Endothelial cell of umbilical vein (primary cell): ENCODE measurements at regions not wholly inside any gene's neighbourhood (a gene's known extent, or its start where the extent isn't known, plus 50 kb on each side); places are given as distances from the start of the nearest gene placed in this dataset.

Experiments used
- BruUV-seq: library from RNA; stranded (reverse); fragments of 400-500 nt; replicated peaks from 2 replicates; lab custom pipeline; 2021; lab: Mats Ljungman, UMichigan
- CTCF ChIA-PET: fragments of 300-600, 350-600 bp; sonication (Branson Sonifier 250); formaldehyde crosslinking; loops from one replicate; lab custom pipeline; 2021; ENCODE audit warnings: antibody characterized with exemption, inconsistent platforms; lab: Charles Lee
- POLR2A ChIA-PET: fragments of 300-600, 350-600 bp; sonication (Branson Sonifier 250); formaldehyde crosslinking; loops from one replicate; lab custom pipeline; 2021; ENCODE audit warnings: antibody characterized with exemption, inconsistent platforms; lab: Charles Lee
- DNase-seq: peaks from one replicate; pipeline ENCODE4 v3.0.0-alpha.2; 2011; ENCODE audit warnings: low read depth, low spot score
- FAIRE-seq: peaks from 2 replicates; lab custom pipeline; 2011; peaks lifted over from hg19 to GRCh38; lab: Jason Lieb, UNC
- H2AFZ ChIP-seq: 2 replicates; pipeline ENCODE4 v1.6.0; 2012; ENCODE audit warnings: low read depth, low read length, control low read depth, inconsistent platforms
- H3K27ac ChIP-seq: 2 replicates; pipeline ENCODE4 v1.5.1; 2011; ENCODE audit warnings: low read depth, mild to moderate bottlenecking, control low read depth, low read length, moderate library complexity; ENCODE audit not compliant: insufficient read depth
- H3K27me3 ChIP-seq, 2 experiments: 2 replicates each; pipeline versions ENCODE4 v1.6.0 to v1.6.1; 2011; ENCODE audit warnings: low read length in 2 of 2, mixed read lengths in 1 of 2; ENCODE audit not compliant: control insufficient read depth in 2 of 2, insufficient read depth in 2 of 2
- H3K36me3 ChIP-seq, 2 experiments: 2 replicates in 1 of 2; 3 replicates in 1 of 2; pipeline ENCODE4 v1.5.1; 2011; ENCODE audit warnings: low read length in 2 of 2, mild to moderate bottlenecking in 1 of 2, moderate library complexity in 1 of 2; ENCODE audit not compliant: control insufficient read depth in 2 of 2, insufficient read depth in 2 of 2; ENCODE audit errors: extremely low read depth in 1 of 2
- H3K4me1 ChIP-seq: 3 replicates; pipeline ENCODE4 v1.5.1; 2011; ENCODE audit warnings: mild to moderate bottlenecking, low read length; ENCODE audit not compliant: control insufficient read depth, insufficient read depth; ENCODE audit errors: extremely low read depth
- H3K4me2 ChIP-seq: 2 replicates; pipeline ENCODE4 v1.6.1; 2011; ENCODE audit warnings: low read length, control low read depth, mixed read lengths; ENCODE audit not compliant: insufficient read depth
- H3K4me3 ChIP-seq, 3 experiments: fragments of 200-600 bp in 1 of 3; sonication (generic), shearing (Covaris generic) in 1 of 3; replicated peaks in 1 of 3; 2 replicates each; pipeline ENCODE4 v1.5.1; 2011 to 2016; ENCODE audit warnings: control low read depth in 3 of 3, low read length in 3 of 3, mild to moderate bottlenecking in 2 of 3, inconsistent platforms in 1 of 3, low read depth in 1 of 3, moderate library complexity in 1 of 3; ENCODE audit not compliant: insufficient read depth in 1 of 3
- H3K79me2 ChIP-seq: 2 replicates; pipeline ENCODE4 v1.6.0; 2012; ENCODE audit warnings: low read length, inconsistent platforms; ENCODE audit not compliant: control insufficient read depth, insufficient read depth
- H3K9ac ChIP-seq: replicated peaks from 2 replicates; pipeline ENCODE3; 2011; ENCODE audit warnings: low read length, control low read depth; ENCODE audit not compliant: insufficient read depth; ENCODE audit errors: extremely low read depth
- H3K9me1 ChIP-seq: replicated peaks from 3 replicates; pipeline ENCODE4 v1.6.0; 2011; ENCODE audit warnings: mild to moderate bottlenecking, low read length; ENCODE audit not compliant: control insufficient read depth, insufficient read depth; ENCODE audit errors: extremely low read depth
- H3K9me3 ChIP-seq: replicated peaks from 2 replicates; pipeline ENCODE4 v1.5.1; 2012; ENCODE audit warnings: low read length, inconsistent platforms; ENCODE audit not compliant: control insufficient read depth, insufficient read depth
- H4K20me1 ChIP-seq: replicated peaks from 2 replicates; pipeline ENCODE3; 2011; ENCODE audit warnings: mild to moderate bottlenecking, low read length; ENCODE audit not compliant: control insufficient read depth, insufficient read depth; ENCODE audit errors: extremely low read depth
- EZH2 ChIP-seq: IDR thresholded peaks from 2 replicates; pipeline ENCODE4 v1.6.1; 2012; ENCODE audit warnings: borderline replicate concordance, low read depth, mild to moderate bottlenecking, moderate library complexity, low read length, inconsistent platforms; ENCODE audit not compliant: severe bottlenecking
- FOS ChIP-seq: IDR thresholded peaks from 2 replicates; pipeline ENCODE4 v1.6.1; 2011; ENCODE audit warnings: mild to moderate bottlenecking, low read length, moderate library complexity, borderline replicate concordance; ENCODE audit not compliant: insufficient read depth
- GATA2 ChIP-seq: IDR thresholded peaks from 2 replicates; pipeline ENCODE4 v1.7.0; 2011; ENCODE audit warnings: low read depth, mild to moderate bottlenecking, moderate library complexity, mixed read lengths, low read length; ENCODE audit not compliant: insufficient read length, insufficient read depth
- JUN ChIP-seq: IDR thresholded peaks from 2 replicates; pipeline ENCODE4 v1.6.1; 2011; ENCODE audit warnings: borderline replicate concordance, low read depth; ENCODE audit not compliant: insufficient read length, insufficient read depth
- MYC ChIP-seq: IDR thresholded peaks from one replicate; pipeline ENCODE4 v1.6.1; 2011; ENCODE audit warnings: mild to moderate bottlenecking, low read depth, low read length
- POLR2A ChIP-seq: IDR thresholded peaks from 2 replicates; pipeline ENCODE4 v1.6.1; 2012; ENCODE audit warnings: low read depth, mild to moderate bottlenecking, control low read depth, low read length
- POLR2AphosphoS5 ChIP-seq: IDR thresholded peaks from 2 replicates; pipeline ENCODE4 v1.6.1; 2012; ENCODE audit warnings: low read depth, mild to moderate bottlenecking, control low read depth, low read length, moderate library complexity; ENCODE audit not compliant: insufficient read depth
- dilution Hi-C: fragments of 300-500 bp; cut with MboI; formaldehyde crosslinking; loops from one replicate; pipeline ENCODE4 v1.15.0; 2019; ENCODE audit warnings: low sequenced_read_pairs; ENCODE audit not compliant: extremely low pct_ligation_motif_present
- intact Hi-C: fragments of 100-400 bp; cut with micrococcal nuclease; formaldehyde crosslinking; loops from one replicate; pipeline ENCODE4 v1.10.0; 2022
- TF ChIP-seq, protein P1 (sequence below), 2 donors: IDR thresholded peaks; 1 replicate in 1 of 2; 2 replicates in 1 of 2; pipeline ENCODE4 v1.5.1; 2011; ENCODE audit warnings: low read length in 2 of 2, mild to moderate bottlenecking in 2 of 2, moderate library complexity in 2 of 2, control low read depth in 1 of 2, inconsistent platforms in 1 of 2, low read depth in 1 of 2; ENCODE audit not compliant: insufficient read depth in 1 of 2; ENCODE audit errors: extremely low read depth in 1 of 2
- TF ChIP-seq, protein P2 (sequence below): IDR thresholded peaks from 2 replicates; pipeline ENCODE4 v1.6.1; 2011; ENCODE audit not compliant: insufficient read depth, insufficient read length

DNA sequence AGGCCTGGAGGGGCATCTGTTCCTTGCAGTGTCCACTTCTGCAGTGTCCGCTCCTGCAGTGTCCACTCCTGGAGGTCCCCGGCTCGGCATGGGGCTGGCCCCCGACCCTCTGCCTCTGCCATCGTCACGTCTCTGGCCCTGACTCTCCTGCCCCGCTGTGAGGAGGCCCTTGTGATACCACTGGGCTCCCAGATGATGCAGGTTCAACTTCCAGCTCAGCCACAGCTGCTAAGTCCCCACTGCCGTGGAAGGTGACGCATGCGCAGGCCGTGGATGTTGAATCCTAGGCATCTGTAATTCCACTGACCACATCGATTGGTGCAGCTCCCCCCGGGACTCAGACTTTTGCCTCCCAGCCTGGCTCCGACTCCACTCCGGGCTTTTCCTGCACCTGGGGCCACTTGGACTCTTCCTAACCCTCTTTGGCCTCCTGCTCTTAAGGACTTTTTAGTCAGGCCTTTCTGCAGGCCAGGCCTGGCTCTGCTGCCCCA lies 95.1 kb downstream of the GLRX3 start:
- dilution Hi-C loops, result no loop called here
- no TSS peak for BruUV-seq
- no peak for TF ChIP-seq MYC
- no peak for TF ChIP-seq JUN
- no peak for TF ChIP-seq EZH2
- TF ChIP-seq GATA2, result no peak
- no peak for TF ChIP-seq FOS
- TF ChIP-seq, protein P1, sequence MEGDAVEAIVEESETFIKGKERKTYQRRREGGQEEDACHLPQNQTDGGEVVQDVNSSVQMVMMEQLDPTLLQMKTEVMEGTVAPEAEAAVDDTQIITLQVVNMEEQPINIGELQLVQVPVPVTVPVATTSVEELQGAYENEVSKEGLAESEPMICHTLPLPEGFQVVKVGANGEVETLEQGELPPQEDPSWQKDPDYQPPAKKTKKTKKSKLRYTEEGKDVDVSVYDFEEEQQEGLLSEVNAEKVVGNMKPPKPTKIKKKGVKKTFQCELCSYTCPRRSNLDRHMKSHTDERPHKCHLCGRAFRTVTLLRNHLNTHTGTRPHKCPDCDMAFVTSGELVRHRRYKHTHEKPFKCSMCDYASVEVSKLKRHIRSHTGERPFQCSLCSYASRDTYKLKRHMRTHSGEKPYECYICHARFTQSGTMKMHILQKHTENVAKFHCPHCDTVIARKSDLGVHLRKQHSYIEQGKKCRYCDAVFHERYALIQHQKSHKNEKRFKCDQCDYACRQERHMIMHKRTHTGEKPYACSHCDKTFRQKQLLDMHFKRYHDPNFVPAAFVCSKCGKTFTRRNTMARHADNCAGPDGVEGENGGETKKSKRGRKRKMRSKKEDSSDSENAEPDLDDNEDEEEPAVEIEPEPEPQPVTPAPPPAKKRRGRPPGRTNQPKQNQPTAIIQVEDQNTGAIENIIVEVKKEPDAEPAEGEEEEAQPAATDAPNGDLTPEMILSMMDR (IDR thresholded peaks at IDR 0.05; ENCODE audit: extremely low read depth in 1 of 2, insufficient read depth in 1 of 2, low read depth in 1 of 2, low read length in 2 of 2), result no peak
- TF ChIP-seq, protein P2, sequence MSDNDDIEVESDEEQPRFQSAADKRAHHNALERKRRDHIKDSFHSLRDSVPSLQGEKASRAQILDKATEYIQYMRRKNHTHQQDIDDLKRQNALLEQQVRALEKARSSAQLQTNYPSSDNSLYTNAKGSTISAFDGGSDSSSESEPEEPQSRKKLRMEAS, result no peak
- no peak for TF ChIP-seq POLR2AphosphoS5
- TF ChIP-seq POLR2A, result no peak
- CTCF ChIA-PET, result no interaction called here
- Histone ChIP-seq H4K20me1 (no peaks in the 10 kb centered on the region), H3K4me1 (no peaks in the 10 kb centered on the region), H2AFZ (no peak overlapping the region), H3K9ac (no peak overlapping the region), H3K9me1 (no peaks in the 10 kb centered on the region), H3K79me2 (no peaks in the 10 kb centered on the region), H3K27ac (no peak overlapping the region), H3K4me3 (no peak overlapping the region), H3K9me3 (no peaks in the 10 kb centered on the region), H3K4me2 (no peak overlapping the region), H3K27me3 (no peaks in the 10 kb centered on the region), H3K36me3 (no peaks in the 10 kb centered on the region)
- DNase-seq (no peak), FAIRE-seq (no peak)
- POLR2A ChIA-PET, result no interaction called here
- intact Hi-C loops, result no loop called here
